GM12891 (cell line): ENCODE measurements at regions not wholly inside any gene's neighbourhood (a gene's known extent, or its start where the extent isn't known, plus 50 kb on each side); places are given as distances from the start of the nearest gene placed in this dataset.

Experiments used
- DNase-seq: peaks from one replicate; pipeline ENCODE4 v3.0.0; 2011; ENCODE audit warnings: low spot score; ENCODE audit not compliant: insufficient read length
- FAIRE-seq: peaks from 2 replicates; lab custom pipeline; 2011; peaks lifted over from hg19 to GRCh38; lab: Jason Lieb, UNC
- PAX5 ChIP-seq: IDR thresholded peaks from 2 replicates; pipeline ENCODE4 v1.6.1; 2011; ENCODE audit warnings: low read length, moderate library complexity, mild to moderate bottlenecking; ENCODE audit not compliant: insufficient read depth, severe bottlenecking
- POLR2A ChIP-seq: IDR thresholded peaks from 2 replicates; pipeline ENCODE4 v1.6.1; 2011; ENCODE audit warnings: low read depth, low read length, control low read depth
- POLR2AphosphoS5 ChIP-seq: IDR thresholded peaks from 2 replicates; pipeline ENCODE4 v1.6.1; 2011; ENCODE audit warnings: low read depth, low read length, control low read depth
- POU2F2 ChIP-seq: IDR thresholded peaks from 2 replicates; pipeline ENCODE4 v1.6.1; 2011; ENCODE audit warnings: low read depth, mild to moderate bottlenecking, control low read depth, low read length, moderate library complexity
- SPI1 ChIP-seq: IDR thresholded peaks from 2 replicates; pipeline ENCODE4 v1.6.1; 2011; ENCODE audit warnings: low read depth, low read length, control low read depth
- TAF1 ChIP-seq: IDR thresholded peaks from 2 replicates; pipeline ENCODE4 v1.6.1; 2011; ENCODE audit warnings: low read depth, low read length, control low read depth

DNA sequence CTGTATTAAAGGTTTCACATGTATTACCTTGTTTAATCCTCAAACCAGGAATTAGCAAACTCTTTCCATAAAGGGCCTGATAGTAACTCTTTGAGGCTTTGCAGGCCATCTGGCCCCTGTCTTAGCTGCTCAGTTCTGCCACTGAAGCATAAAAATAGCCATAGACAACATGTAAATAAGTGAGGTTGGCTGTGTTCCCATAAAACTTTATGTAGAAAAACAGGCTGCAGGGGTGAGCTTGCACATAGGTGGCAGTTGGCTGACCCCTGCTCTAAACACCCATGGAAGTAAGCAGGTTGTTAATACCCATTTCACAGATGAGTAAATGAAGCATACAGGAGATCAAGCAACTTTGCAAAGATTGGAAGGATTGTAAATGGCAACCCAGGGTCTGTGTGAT lies 1279.2 kb upstream of the AUTS2 start:
- FAIRE-seq (no peak), DNase-seq (no peak)
- no peak for TF ChIP-seq POU2F2
- no peak for TF ChIP-seq PAX5
- TF ChIP-seq TAF1: no peak
- no peak for TF ChIP-seq POLR2A
- TF ChIP-seq SPI1: no peak
- no peak for TF ChIP-seq POLR2AphosphoS5

DNA sequence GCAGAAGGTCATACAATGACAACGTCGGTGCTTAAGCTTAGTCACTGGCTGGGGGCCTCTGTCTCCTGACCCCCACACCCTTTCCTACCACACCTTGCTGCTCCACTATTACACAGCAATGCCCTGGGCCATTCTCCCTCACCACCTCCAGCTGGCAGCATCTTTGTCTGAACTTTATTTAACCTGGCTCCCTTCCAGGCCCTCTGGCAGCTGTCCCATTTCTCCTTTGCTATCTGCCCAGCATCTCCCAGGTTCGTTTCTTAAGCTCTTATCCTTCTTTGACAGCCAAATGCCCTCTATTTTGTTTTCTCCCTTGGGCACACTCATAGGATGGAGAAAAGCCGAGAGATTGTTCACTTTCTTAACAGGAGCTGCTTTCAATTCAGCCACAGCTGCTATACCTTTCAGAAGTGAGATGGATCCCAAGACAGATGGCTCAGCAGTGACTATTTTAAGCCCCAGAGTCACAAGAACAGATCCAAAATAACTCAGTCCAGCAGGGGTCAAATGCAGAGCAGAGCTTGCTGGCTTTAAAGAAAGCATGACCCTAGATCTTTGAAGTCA lies 1277.1 kb upstream of the AUTS2 start:
- DNase-seq (no peak), FAIRE-seq (no peak)
- TF ChIP-seq POU2F2 (no peak), PAX5 (no peak)

DNA sequence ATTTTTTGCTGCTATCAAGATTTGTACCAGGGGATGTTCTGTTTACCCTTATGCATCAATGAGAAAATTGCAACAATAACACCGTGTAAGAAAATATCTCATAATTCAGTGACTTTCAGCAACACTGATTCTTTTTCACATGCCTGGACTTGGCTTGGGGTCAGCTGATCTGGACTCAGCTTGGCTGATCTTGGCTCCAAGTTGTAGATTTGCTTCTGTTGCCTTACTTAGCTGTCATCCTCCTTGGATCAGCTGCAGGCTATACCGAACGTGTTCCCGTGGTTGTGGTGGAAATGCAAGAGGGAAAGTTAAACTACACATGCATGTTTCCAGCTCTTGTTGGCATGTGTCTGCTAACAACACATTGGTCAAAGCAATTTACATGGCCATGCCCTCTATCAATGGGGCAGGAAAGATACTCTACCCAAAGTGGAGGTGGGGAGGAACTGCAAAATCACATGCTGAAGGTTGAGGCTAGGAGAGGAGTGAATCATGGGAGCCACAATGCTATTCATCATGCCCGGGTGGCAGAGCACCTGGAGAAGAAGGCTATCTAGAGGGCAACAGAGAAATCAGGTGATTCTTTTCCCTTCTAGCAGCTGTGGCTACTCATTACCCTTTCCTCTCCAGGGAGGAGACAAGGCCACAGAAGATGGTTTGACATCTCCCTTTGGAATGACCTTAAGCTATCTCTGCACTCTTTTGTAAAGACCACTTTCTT lies 1276.3 kb upstream of the AUTS2 start:
- TF ChIP-seq POU2F2: no peak
- no peak for TF ChIP-seq POLR2A
- no peak for TF ChIP-seq POLR2AphosphoS5
- no peak for TF ChIP-seq SPI1
- no peak for TF ChIP-seq TAF1
- TF ChIP-seq PAX5: no peak
- no peak for FAIRE-seq
- no peak for DNase-seq

DNA sequence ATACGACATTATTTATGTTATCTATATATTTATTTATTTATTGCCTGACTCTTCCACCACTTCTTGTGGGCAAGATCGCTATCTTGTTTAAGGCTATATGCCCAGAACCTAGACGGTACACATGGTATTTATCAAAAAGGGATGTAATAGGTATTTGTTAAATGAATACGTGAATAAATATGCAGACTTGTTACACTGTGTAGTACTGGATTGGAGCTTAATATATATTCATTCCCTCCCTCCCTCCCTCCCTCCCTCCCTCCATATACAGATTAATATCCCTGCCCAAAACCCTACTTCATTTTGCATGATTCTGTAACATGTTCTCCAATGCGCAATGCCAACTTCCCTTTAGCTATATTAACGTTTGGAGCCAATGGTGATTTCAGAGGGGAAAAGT lies 1273.7 kb upstream of the AUTS2 start:
- FAIRE-seq: no peak
- TF ChIP-seq PAX5 (no peak), SPI1 (no peak), POLR2A (no peak), POLR2AphosphoS5 (no peak), POU2F2 (no peak), TAF1 (no peak)
- DNase-seq: no peak

DNA sequence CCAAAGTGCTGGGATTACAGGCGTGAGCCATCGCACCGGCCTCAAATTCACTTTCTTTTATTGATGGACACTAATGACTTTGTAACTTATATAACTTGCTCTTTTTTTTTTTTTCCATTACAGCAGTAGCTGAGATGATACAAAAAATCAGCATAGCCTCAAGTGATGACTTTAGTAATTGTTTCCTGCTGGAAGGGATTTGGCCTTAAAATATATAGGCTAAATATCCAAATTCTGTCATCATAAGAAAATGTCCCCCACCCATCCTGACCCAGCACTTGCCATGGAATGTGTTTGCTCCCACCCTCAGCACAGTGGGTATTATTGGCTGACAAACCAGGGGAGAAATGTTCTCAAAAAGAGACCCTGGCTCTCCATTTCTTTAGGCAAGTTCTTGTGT lies 1264.1 kb upstream of the AUTS2 start:
- no peak for TF ChIP-seq PAX5
- TF ChIP-seq POLR2AphosphoS5: no peak
- no peak for TF ChIP-seq SPI1
- no peak for TF ChIP-seq POLR2A
- TF ChIP-seq POU2F2: no peak
- TF ChIP-seq TAF1: no peak
- no peak for FAIRE-seq

DNA sequence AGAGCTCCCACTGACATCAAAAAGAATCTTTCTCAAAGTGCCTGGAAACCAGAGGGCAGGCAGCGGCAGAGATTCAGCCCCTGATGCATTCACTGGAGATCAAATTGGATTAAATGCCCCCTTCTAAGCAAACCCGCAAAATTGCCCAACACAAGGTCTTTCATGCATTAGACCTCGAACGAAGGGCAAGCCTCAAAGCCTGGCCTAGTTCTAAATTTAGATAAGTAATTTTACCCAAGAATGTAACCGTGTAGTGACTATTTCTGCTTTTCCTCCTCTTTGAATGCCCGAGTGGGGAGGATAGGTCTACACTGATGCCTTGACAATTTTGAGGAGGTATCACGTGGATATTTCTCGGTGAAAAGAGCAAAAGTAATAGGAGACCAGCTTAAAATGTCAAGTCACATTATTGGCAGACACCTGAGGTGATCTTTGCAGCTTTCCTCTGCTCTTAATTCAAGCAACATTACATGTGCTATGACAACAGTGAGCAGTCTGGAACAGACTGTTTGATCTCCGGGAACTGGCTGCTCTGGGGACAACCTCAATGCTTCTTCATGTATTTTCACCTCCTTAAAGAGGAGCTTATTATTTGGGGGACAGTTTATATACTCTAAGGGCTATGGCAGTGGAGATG lies 1263.5 kb upstream of the AUTS2 start:
- TF ChIP-seq TAF1 (no peak), POLR2A (no peak), POU2F2 (no peak), POLR2AphosphoS5 (no peak), SPI1 (no peak), PAX5 (no peak)
- FAIRE-seq: no peak
- DNase-seq: no peak

More for the DNA sequence above, 1264.1 kb upstream of the AUTS2 start:
- DNase-seq: no peak

DNA sequence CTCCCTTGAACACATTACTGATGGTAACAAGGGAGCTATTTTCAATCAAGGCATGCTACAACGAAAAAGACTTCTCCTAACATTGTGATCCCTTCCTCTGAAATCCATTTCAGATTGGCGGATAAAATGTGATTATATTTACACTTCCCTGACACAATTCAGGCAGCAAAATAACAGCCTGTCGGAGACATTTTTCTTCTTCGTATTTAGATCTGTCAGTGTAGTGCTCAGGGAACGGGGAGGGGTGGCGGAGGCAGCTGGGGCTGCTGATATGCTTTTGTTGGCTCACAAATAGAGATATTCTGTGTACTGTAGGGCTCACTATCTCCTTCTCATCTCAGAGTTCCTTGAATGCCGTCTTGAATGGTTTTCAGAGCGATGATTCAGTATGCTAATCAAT lies 1261.7 kb upstream of the AUTS2 start:
- no peak for FAIRE-seq
- DNase-seq: no peak
- TF ChIP-seq TAF1 (no peak), POU2F2 (no peak), POLR2AphosphoS5 (no peak), SPI1 (no peak), POLR2A (no peak), PAX5 (no peak)

DNA sequence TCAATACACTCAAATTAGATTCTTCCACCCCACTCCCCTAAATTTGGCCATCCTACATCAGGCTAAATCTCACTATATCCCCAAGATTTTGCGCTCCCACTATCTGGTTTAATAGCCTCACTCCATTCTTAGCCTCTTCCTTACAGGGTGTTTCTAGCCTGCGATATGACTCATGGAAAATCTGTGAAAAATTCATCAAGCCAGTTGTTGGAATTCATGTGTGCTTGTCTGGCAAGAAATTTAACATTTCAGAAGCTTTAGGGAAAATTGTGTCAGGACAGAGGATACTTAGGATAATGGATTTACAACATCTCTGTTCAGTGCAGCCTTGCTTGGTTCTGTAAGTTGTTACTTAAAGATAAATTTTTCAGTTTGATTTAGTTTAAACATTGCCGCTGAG lies 1249.9 kb upstream of the AUTS2 start:
- FAIRE-seq: no peak
- TF ChIP-seq POU2F2: no peak
- no peak for DNase-seq

DNA sequence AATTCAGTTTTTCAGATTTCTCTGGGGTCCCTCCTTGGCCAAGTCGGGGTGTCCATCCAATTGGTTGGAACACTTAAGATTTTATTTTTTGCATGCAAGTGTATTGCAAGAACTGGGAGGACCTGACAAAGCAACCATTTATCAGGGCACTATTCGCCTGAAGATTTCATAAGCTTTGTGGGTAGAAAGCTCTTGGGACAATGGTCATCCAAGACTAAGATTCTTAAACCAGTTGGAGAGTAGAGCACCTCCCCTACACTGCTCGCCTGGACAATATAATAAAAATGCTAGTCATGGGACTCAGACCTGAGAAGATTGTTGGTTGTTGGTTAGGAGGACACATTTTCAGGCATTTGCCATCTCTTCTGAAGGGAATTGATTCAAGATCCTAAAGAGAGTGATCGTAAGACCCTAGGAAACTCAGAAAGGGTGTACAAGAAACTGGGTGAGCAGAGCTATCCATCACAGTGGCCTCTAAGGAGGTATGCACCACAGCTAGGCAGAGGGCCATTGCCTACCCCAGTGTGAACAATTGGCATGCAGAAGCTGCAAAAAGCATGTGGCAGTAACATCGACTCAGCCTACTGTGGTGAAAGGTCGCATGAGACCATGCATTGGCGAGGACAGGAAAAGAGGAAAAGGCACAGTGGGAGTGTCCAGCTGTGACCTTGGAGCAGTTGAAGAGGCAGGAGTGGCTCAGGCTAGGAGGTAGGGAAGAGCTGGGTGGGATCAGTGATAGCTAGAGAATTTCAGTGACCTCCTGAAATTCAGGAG lies 1235.3 kb upstream of the AUTS2 start:
- TF ChIP-seq PAX5 (no peak), SPI1 (no peak), POLR2AphosphoS5 (no peak), POLR2A (no peak), TAF1 (no peak), POU2F2 (no peak)
- no peak for DNase-seq
- no peak for FAIRE-seq
